Dedifferentiated amniotic fluid mesenchymal stem cell (primary cell): ENCODE measurements at regions not wholly inside any gene's neighbourhood (a gene's known extent, or its start where the extent isn't known, plus 50 kb on each side); places are given as distances from the start of the nearest gene placed in this dataset.
"Not testable (repeated sequence)": the region's sequence is repeated elsewhere in the genome, so short reads cannot be mapped to it uniquely, and the experiment has no call there.

ENCODE experiments used
- DNase-seq: peaks from one replicate; pipeline ENCODE4 v3.0.0-alpha.2; 2016; ENCODE audit errors: extremely low spot score

GRCh38 chr7:32762925-32763293 is 128.7 kb downstream of the KBTBD2 start:
- DNase-seq, result no peak

DNA sequence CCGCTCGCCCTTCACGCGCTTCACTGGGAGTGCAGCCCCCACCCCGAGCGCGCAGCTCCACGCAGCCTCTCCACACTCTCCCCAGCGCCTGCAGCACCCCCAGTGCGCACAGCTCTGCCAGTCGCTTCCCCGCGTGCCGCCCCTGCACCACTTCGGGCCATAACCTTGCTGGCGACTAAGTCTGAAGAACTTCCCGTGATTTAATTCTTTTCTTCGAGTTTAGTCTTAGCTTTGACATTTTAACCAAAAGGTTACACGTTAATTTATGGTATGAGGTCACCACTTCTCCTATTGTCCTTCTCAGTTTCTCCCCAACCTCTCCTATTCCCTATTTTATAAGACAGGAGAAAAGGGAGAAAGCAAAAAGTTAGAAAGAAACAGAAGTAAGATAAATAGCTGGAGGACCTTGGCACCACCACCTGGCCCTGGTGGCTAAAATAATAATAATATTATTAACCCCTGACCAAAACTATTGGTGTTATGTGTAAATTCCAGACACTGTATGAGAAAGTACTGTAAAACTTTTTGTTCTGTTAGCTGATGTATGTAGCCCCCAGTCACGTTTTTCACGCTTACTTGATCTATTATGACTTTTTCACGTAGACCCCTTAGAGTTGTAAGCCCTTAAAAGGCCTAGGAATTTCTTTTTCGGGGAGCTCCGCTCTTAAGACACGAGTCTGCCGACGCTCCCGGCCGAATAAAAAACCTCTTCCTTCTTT is 129.2 kb downstream of the KBTBD2 start:
- DNase-seq, result not testable (repeated sequence)

DNA sequence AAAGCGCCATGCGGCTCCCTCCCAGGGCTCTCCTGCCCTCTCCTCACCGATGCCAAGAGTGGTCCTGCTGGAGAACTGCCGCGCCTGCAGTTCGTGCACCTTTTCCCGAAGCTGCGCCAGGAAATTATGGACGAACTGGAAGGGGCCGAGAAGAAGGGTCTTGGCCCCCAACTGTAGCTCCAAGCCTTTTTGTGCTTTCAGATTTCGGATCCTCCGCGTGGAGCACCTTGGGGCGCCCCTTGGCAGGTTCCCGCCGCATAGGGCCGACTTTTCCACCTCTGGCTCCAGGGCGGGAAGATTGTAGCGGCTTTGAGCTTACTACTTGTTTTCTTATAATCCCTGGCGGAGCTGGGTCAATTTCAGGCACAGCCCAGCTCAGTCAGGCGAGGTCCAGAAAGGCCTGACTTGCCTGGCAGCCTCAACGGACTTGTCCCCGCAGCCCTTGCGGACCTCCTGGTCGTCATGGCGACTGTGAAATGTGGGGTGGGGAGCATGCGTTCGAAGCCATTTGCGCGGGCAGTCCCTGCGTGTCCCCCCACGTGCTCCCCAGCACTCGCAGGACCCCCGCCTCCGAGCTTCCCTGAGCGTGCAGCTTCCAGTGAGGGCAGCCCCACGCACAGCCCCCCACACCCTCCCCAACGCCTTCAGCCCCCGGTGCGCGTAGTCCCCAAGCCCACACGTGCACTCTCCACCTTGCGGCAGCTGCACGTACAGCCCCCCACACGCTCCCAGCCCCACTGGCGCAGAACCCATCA is 129.9 kb downstream of the KBTBD2 start:
- no peak for DNase-seq

- not testable (repeated sequence) for DNase-seq
These were observed 130.8 kb downstream of the KBTBD2 start for GRCh38 chr7:32760755-32761154.

DNA sequence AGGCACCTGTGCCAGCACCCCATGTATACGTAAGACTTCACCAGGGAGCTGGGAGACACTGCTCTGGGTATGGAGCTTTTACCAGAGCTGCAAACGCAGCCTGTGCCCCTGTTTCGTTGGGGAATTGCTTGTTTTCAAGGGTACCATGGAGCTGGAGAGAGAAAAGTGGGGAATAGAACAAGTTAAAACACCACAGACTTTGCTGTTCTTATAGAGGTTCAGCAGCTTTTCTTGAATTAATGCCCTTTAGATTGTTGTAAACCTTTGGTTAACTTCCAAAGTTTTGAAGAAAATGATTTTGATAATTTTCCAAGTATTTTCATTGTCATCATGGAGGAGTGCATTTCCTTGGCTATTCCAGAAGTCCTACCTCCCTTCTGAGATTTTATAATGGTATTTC is 131.7 kb downstream of the KBTBD2 start:
- not testable (repeated sequence) for DNase-seq

GRCh38 chr7:32753872-32754271 is 137.7 kb downstream of the KBTBD2 start:
- not testable (repeated sequence) for DNase-seq

DNA sequence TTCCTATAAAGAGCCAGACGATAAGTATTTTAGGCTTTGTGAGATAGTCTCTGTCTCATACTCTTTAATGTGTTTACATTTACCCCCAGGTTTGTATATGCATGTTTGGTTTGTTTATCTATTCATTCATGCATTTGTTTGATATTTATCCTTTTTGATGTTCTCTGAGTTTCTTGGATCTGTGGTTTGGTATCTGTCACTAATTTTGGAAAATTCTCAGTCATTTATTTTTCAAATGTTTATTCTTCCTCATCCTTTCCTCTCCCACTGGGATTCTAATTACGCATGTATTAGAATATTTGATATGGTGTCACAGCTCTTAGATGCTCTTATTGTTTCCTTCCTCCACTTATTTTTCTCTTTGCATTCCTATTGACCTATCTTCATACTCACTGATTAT is 143.2 kb downstream of the KBTBD2 start:
- DNase-seq, result not testable (repeated sequence)

DNA sequence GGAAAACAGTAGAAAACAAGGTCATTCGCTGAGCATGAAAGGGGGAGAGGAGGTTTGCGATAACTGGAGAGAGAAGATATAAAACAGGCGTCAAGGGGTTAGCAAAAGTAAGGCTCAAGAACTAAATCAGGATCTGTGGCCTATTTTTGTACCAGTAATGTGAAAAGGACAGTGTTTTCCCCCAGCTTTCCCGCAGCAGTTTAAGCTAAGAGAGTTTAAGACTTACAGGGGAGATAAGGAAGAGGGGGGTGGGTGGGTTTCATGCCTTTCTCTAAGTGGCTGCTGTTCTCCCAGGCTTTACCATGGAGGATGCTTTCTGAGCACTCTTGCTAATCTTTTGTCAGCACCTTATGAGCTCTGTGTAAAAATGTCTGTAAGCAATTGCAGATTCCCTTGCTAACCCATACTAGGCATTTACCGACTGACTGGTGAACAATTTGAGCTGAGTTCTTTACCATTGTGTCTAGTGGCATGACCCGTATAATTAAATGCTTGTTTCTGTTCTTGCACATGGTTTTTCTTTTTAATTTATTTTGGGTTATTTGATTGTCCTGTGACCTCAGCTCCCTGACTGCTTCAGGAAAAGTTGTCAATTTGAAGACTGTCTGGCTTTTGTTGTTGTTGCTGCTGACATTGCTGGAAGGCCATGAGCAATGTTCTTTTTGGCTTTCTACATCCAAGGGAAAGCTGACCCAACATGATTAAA is 144.0 kb downstream of the KBTBD2 start:
- not testable (repeated sequence) for DNase-seq

DNA sequence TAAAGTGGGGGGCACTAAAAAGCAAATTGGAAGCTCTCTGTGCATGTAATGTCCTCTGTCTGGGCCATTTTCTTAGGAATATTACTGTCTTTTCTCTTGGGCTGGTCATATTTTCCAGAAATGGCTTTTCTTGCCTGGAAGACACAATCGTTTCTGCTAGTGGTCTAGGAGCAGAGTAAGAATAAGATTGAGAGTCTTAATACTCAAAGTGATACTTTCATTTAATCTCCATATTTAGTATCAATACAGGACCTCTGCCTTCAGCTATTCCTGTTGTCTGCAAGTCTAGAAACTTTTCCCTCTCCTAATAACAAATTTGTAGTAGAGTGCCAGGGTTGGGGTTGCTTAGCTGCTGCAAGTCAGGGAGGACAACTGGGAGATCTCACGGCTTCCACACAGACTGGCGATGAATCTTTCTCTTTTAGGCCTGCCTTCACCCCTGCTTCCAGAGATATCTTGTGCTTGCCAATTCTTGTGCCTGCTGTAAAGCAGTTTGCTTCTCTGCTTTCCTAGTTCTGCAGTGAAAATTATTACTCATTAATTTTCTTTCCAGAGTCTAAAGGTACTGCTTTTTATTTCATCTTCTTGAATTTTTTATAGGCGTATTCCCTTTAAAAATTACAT is 149.6 kb downstream of the KBTBD2 start:
- DNase-seq, result not testable (repeated sequence)

DNA sequence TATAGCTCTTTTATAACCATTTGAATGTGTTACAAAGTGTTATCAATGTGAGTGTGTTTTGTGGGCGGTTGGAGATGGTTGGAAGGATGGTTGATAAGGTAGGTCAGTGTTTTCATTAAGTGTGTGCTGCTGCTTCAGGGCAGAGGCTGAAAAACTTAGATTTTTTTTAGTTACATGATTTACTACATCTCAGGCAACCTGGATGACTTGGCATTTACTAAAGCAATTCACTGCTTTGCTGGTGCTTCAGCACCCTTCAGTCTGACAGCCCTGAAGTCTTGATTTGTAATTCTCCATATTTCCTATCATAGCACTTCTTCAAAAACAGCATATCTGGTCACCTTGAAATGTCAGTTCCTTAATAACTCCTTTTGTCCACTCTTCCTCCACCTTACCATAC is 151.8 kb downstream of the KBTBD2 start:
- not testable (repeated sequence) for DNase-seq

GRCh38 chr7:32738390-32738789 is 153.2 kb downstream of the KBTBD2 start:
- DNase-seq, result not testable (repeated sequence)

GRCh38 chr7:32732767-32733166 is 158.8 kb downstream of the KBTBD2 start:
- not testable (repeated sequence) for DNase-seq

DNA sequence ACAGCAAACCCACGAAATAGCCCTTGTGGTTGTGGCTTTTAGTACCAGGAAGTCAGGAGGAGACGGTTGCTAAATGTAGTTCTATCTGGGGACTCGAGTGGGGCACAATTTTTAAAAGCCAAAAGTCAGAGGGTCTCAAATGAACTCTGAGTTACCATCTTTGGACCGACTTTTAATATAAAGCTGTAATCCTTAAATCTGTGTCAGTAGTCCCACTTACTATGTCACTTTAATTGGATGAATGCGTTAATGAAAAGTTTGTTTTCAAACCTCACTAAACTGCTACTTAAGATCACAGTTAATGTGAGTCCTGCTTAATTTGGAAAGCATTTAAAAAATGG is 162.3 kb downstream of the KBTBD2 start:
- not testable (repeated sequence) for DNase-seq

DNA sequence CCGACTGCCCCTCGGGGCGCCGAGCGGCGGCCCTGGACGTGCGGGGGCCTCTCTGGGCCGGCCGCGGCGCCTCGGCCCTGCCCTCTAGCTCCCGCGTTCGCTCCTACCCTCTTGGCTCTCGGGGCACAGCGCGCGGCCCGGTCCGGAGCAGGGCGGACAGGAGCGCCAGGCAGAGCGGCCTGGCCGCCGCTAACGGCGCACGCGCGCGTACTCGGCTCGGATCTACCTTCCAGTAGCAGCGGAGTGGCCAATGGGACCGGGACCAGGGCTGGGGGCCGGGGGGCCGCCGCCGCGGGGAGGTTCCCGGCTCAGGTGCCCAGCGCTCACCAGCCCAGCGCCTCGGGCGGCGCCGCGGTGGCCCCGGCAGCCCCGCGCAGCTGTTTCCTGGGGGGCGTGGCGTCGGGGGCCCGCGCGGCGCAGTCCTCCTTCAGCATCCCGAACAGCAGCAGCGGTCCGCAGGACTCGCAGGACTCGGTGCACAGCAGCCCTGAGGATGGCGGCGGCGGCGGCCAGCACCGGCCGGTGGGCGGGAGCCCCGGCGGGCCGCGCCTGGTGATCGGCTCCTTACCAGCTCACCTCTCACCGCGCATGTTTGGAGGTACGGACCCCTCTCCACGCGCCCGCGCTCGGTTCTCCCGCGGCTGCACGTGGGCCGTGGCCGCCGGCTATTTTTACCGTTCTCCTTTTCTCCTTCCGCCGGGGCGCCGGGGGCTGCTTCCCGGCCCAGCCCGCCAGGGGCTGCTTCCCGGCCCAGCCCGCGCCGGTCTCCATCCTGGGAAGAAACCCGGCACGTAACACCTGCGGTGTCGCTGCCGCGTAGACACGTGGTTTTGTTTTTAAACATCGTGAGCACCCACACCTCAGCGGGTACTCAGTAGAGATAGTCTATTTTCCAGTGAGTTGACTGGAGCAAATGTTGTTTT is 162.9 kb downstream of the KBTBD2 start:
- peak; percentile 31 for DNase-seq

- DNase-seq, result not testable (repeated sequence)
These were observed 163.8 kb downstream of the KBTBD2 start for GRCh38 chr7:32727483-32728411.

- not testable (repeated sequence) for DNase-seq
These were observed 168.7 kb downstream of the KBTBD2 start for GRCh38 chr7:32722837-32723236.

DNA sequence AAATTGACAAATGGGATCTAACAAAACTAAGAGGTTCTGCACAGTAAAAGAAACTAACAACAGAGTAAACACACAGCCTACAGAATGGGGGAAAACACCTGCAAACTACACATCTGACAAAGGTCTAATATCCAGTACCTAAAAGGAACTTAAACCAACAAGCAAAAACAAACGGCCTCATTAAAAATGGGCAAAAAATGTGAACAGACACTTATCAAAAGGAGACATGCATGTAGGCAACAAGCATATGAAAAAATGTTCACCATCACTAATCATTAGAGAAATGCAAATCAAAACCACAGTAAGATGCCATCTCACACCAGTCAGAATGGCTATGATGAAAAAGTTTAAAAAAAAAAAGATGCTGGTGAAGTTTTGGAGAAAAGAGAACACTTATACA is 197.4 kb downstream of the KBTBD2 start:
- DNase-seq, result no peak

GRCh38 chr7:32691965-32692815 is 196.9 kb downstream of the AVL9 start:
- DNase-seq, result not testable (repeated sequence)

DNA sequence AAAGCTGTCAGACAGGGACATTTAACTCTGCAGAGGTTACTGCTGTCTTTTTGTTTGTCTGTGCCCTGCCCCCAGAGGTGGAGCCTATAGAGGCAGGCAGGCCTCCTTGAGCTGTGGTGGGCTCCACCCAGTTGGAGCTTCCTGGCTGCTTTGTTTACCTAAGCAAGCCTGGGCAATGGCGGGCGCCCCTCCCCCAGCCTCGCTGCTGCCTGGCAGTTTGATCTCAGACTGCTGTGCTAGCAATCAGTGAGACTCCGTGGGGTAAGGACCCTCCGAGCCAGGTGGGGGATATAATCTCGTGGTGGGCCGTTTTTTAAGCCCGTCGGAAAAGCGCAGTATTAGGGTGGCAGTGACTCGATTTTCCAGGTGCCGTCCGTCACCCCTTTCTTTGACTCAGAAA is 192.8 kb downstream of the AVL9 start:
- not testable (repeated sequence) for DNase-seq
